ENCODE measurements at regions not wholly inside any gene's neighbourhood (a gene's known extent, or its start where the extent isn't known, plus 50 kb on each side); places are given as distances from the start of the nearest gene placed in this dataset.

GRCh38 chr4:14864365-14865030 lies 137.8 kb upstream of the CPEB2 start:
- Histone ChIP-seq H4K20me1 (ENCODE audit: control insufficient read depth, insufficient read depth, insufficient read length) (no peaks in the 10 kb centered on the region), H3K56ac (ENCODE audit: insufficient read length, low read depth, low read length) (no peak overlapping the region), H2BK12ac (ENCODE audit: insufficient read length, low read depth, low read length) (no peak overlapping the region), H3K27ac (ENCODE audit: insufficient read length, low read depth, low read length) (no peak overlapping the region), H2BK20ac (ENCODE audit: low read depth, low read length, poor library complexity, severe bottlenecking) (no peak overlapping the region), H3K4me2 (ENCODE audit: insufficient read depth, insufficient read length, low read length) (no peak overlapping the region), H4K8ac (replicated peaks; ENCODE audit: insufficient read length, low read depth, low read length) (no peak overlapping the region), H3K18ac (ENCODE audit: insufficient read length, low read depth, low read length) (no peak overlapping the region), H3K9me3 (ENCODE audit: control insufficient read depth, low read depth, low read length) (no peaks in the 10 kb centered on the region), H4K5ac (ENCODE audit: insufficient read length, low read depth, low read length) (no peak overlapping the region), H3K4me1 (ENCODE audit: insufficient read depth, low read length) (no peaks in the 10 kb centered on the region), H4K91ac (ENCODE audit: insufficient read length, low read depth, low read length) (no peak overlapping the region), H3K4ac (ENCODE audit: low read depth, low read length) (no peak overlapping the region), H2BK5ac (ENCODE audit: insufficient read length, low read length) (no peak overlapping the region), H3K79me2 (ENCODE audit: insufficient read depth, low read length) (no peaks in the 10 kb centered on the region), H2BK15ac (ENCODE audit: low read depth, low read length) (no peak overlapping the region), H3T11ph (ENCODE audit: low read length) (no peak overlapping the region), H2BK120ac (ENCODE audit: low read depth, low read length, poor library complexity, severe bottlenecking) (no peak overlapping the region), H3K9ac (ENCODE audit: extremely low read depth, insufficient read length, low read length) (no peak overlapping the region), H3K27me3 (ENCODE audit: insufficient read depth, low read length) (no peaks in the 10 kb centered on the region; the same call in 1 of the 2 replicates), H2AFZ (ENCODE audit: low read length) (no peak overlapping the region), H3K23me2 (ENCODE audit: insufficient read length, low read depth, low read length, poor library complexity, severe bottlenecking) (no peaks in the 10 kb centered on the region), H2AK5ac (ENCODE audit: insufficient read length, low read length) (no peak overlapping the region), H3K23ac (ENCODE audit: insufficient read length, low read depth, low read length) (no peak overlapping the region), H3K14ac (ENCODE audit: insufficient read depth, low read length) (no peak overlapping the region), H3K79me1 (ENCODE audit: insufficient read depth, low read depth, low read length, poor library complexity, severe bottlenecking) (no peaks in the 10 kb centered on the region)
- DNase-seq: no peak
- TF ChIP-seq, protein P1, sequence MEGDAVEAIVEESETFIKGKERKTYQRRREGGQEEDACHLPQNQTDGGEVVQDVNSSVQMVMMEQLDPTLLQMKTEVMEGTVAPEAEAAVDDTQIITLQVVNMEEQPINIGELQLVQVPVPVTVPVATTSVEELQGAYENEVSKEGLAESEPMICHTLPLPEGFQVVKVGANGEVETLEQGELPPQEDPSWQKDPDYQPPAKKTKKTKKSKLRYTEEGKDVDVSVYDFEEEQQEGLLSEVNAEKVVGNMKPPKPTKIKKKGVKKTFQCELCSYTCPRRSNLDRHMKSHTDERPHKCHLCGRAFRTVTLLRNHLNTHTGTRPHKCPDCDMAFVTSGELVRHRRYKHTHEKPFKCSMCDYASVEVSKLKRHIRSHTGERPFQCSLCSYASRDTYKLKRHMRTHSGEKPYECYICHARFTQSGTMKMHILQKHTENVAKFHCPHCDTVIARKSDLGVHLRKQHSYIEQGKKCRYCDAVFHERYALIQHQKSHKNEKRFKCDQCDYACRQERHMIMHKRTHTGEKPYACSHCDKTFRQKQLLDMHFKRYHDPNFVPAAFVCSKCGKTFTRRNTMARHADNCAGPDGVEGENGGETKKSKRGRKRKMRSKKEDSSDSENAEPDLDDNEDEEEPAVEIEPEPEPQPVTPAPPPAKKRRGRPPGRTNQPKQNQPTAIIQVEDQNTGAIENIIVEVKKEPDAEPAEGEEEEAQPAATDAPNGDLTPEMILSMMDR (conservative IDR thresholded peaks at IDR 0.05): no peak
- peaks cover 9 to 20% of the 10 kb centered on the region in 2 experiments for H3K4me1 Mint-ChIP-seq
- no CpG with 5 or more reads among the region's 3 CpGs for WGBS (ENCODE audit: extremely low coverage, insufficient read length, low lambda C conversion rate)
- H3K4me3 Mint-ChIP-seq: no peak overlapping the region
- no peaks in the 10 kb centered on the region for H3K36me3 Mint-ChIP-seq (ENCODE audit: insufficient read depth in 1 of 3, low read depth in 3 of 3)
- H3K27ac Mint-ChIP-seq: no peak overlapping the region
- no peaks in the 10 kb centered on the region for H3K9me3 Mint-ChIP-seq
- peaks cover 31% of the 10 kb centered on the region for H3K27me3 Mint-ChIP-seq (ENCODE audit: low read depth)

Data from H9 (cell line).